Panc1 (cell line): ENCODE measurements at regions not wholly inside any gene's neighbourhood (a gene's known extent, or its start where the extent isn't known, plus 50 kb on each side); places are given as distances from the start of the nearest gene placed in this dataset.

Source experiments
- ATAC-seq: fragments of 200-7000 bp; cut with Tn5 transposase; 2 replicates; pipeline ENCODE4 v1.9.1; 2020; ENCODE audit warnings: mild to moderate bottlenecking, moderate library complexity
- BruUV-seq: library from RNA; stranded (reverse); fragments of 400-500 nt; replicated peaks from 2 replicates; lab custom pipeline; 2021; lab: Mats Ljungman, UMichigan
- CTCF ChIA-PET: fragments of 300-600 bp; sonication (Branson Sonifier 250); formaldehyde crosslinking; loops from one replicate; lab custom pipeline; 2022; ENCODE audit warnings: antibody characterized with exemption; lab: Charles Lee
- POLR2A ChIA-PET: fragments of 300-600 bp; sonication (Branson Sonifier 250); formaldehyde crosslinking; loops from one replicate; lab custom pipeline; 2022; ENCODE audit warnings: antibody characterized with exemption; lab: Charles Lee
- DNase-seq: peaks from one replicate; pipeline ENCODE4 v3.0.0-alpha.2; 2010; ENCODE audit warnings: low read depth, low spot score
- H3K27ac ChIP-seq: 2 replicates; pipeline ENCODE4 v1.5.1; 2011; ENCODE audit warnings: mild to moderate bottlenecking, low read length, inconsistent platforms
- H3K27me3 ChIP-seq: fragments of 200-500 bp; sonication (Bioruptor generic); 2 replicates; pipeline ENCODE4 v1.6.0; 2014; ENCODE audit warnings: low read length, inconsistent platforms; ENCODE audit not compliant: control insufficient read depth, insufficient read depth
- H3K36me3 ChIP-seq: fragments of 200-500 bp; sonication (Bioruptor generic); 2 replicates; pipeline ENCODE4 v1.5.1; 2014; ENCODE audit warnings: inconsistent platforms, mild to moderate bottlenecking, low read length, moderate library complexity; ENCODE audit not compliant: control insufficient read depth, insufficient read depth
- H3K4me1 ChIP-seq: 2 replicates; pipeline ENCODE4 v1.5.1; 2011; ENCODE audit warnings: inconsistent platforms, mild to moderate bottlenecking, low read length, moderate library complexity; ENCODE audit not compliant: control insufficient read depth, insufficient read depth
- H3K4me3 ChIP-seq, 2 experiments: 2 replicates each; pipeline ENCODE4 v1.5.1; 2011 to 2012; ENCODE audit warnings: low read depth in 2 of 2, low read length in 2 of 2, mild to moderate bottlenecking in 2 of 2, inconsistent platforms in 1 of 2, moderate library complexity in 1 of 2
- H3K9me3 ChIP-seq: fragments of 200-500 bp; sonication (Bioruptor generic); 2 replicates; pipeline ENCODE4 v1.5.1; 2014; ENCODE audit warnings: low read depth, mild to moderate bottlenecking, inconsistent platforms, low read length, moderate library complexity; ENCODE audit not compliant: control insufficient read depth, insufficient read depth
- CTCF ChIP-seq: fragments of 450-650 bp; IDR thresholded peaks from 2 replicates; pipeline ENCODE4 v1.5.1; 2017; ENCODE audit warnings: mild to moderate bottlenecking
- POLR2AphosphoS5 ChIP-seq: IDR thresholded peaks from 2 replicates; pipeline ENCODE4 v1.6.1; 2012; ENCODE audit warnings: mild to moderate bottlenecking, low read depth, low read length, moderate library complexity
- REST ChIP-seq, 2 experiments: IDR thresholded peaks; 2 replicates each; pipeline ENCODE4 v1.6.1; 2011 to 2012; ENCODE audit warnings: low read depth in 2 of 2, control low read depth in 1 of 2, low read length in 1 of 2, mild to moderate bottlenecking in 1 of 2, moderate library complexity in 1 of 2; ENCODE audit not compliant: insufficient read depth in 1 of 2
- SIN3A ChIP-seq: IDR thresholded peaks from 2 replicates; pipeline ENCODE4 v1.6.1; 2012; ENCODE audit warnings: low read depth, mild to moderate bottlenecking, low read length, moderate library complexity, borderline replicate concordance; ENCODE audit not compliant: insufficient read depth
- TCF7L2 ChIP-seq: IDR thresholded peaks from 2 replicates; pipeline ENCODE4 v1.6.1; 2011; ENCODE audit warnings: mild to moderate bottlenecking, low read depth, low read length, inconsistent platforms
- in situ Hi-C: cut with HindIII; loops from 2 replicates; pipeline ENCODE4 v1.10.0; 2016; ENCODE audit warnings: low sequenced_read_pairs, low pct_unique_long_range_greater_than_20kb
- intact Hi-C: fragments of 100-400 bp; cut with micrococcal nuclease; formaldehyde crosslinking; loops from one replicate; pipeline ENCODE4 v1.10.0; 2022; ENCODE audit not compliant: unreplicated experiment

GRCh38 chr14:98194821-98195220, 1077.2 kb downstream of the BCL11B start:
- BruUV-seq: no TSS peak
- ChIA-PET CTCF (no interaction called here), POLR2A (no interaction called here)
- ATAC-seq: no peak
- intact Hi-C loops (no loop called here), in situ Hi-C loops (no loop called here)
- no peaks in the 10 kb centered on the region for H3K27me3 ChIP-seq
- no peak overlapping the region for H3K27ac ChIP-seq
- no peaks in the 10 kb centered on the region for H3K9me3 ChIP-seq
- no peaks in the 10 kb centered on the region for H3K36me3 ChIP-seq
- no peaks in the 10 kb centered on the region for H3K4me1 ChIP-seq
- no peak for TF ChIP-seq REST (IDR thresholded peaks at IDR 0.05; ENCODE audit: insufficient read depth in 1 of 2, low read depth in 2 of 2, low read length in 1 of 2)
- no peak for TF ChIP-seq SIN3A
- no peak for TF ChIP-seq POLR2AphosphoS5
- TF ChIP-seq CTCF: no peak
- no peak for TF ChIP-seq TCF7L2
- no peak overlapping the region for H3K4me3 ChIP-seq
- no peak for DNase-seq

GRCh38 chr14:98195256-98195655, 1076.7 kb downstream of the BCL11B start:
- DNase-seq (no peak), ATAC-seq (no peak)
- Histone ChIP-seq H3K4me3 (no peak overlapping the region), H3K4me1 (no peaks in the 10 kb centered on the region), H3K36me3 (no peaks in the 10 kb centered on the region), H3K9me3 (no peaks in the 10 kb centered on the region), H3K27me3 (no peaks in the 10 kb centered on the region), H3K27ac (no peak overlapping the region)
- TF ChIP-seq POLR2AphosphoS5 (no peak), REST (IDR thresholded peaks at IDR 0.05; ENCODE audit: insufficient read depth in 1 of 2, low read depth in 2 of 2, low read length in 1 of 2) (no peak), CTCF (no peak), SIN3A (no peak), TCF7L2 (no peak)
- BruUV-seq: no TSS peak
- in situ Hi-C loops (no loop called here), intact Hi-C loops (no loop called here)
- CTCF ChIA-PET: no interaction called here
- POLR2A ChIA-PET: no interaction called here
